ENCODE measurements at regions not wholly inside any gene's neighbourhood (a gene's known extent, or its start where the extent isn't known, plus 50 kb on each side); places are given as distances from the start of the nearest gene placed in this dataset.

DNA sequence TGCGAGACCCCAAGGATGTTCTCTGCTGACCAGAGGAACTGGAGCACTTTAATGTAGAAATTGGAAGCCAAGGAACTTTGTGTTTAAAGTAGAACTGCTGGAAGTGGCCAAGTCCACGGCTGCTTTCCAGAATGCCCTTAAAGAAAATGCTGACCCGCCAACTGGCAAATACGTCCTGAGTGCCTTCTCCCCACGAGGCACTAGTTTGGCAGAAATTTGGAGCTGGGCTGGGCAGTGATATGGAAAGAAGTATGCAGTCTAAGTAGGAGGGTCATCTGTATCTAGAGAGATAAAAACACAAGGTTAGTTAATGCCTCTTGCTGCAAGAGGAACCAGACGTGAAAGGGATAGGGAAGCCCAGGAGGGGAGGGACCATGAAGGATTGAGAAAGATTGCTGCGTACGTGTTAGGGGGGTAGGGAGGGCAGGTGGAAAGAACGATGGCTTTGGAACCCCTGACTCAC lies 59.3 kb upstream of the RFX8 start:
- no peak for TF ChIP-seq CTCF (IDR thresholded peaks at IDR 0.05)
- no peak for TF ChIP-seq POLR2A (IDR thresholded peaks at IDR 0.05)
